Trophoblast cell (in vitro differentiated cells and primary cell): ENCODE measurements at regions not wholly inside any gene's neighbourhood (a gene's known extent, or its start where the extent isn't known, plus 50 kb on each side); places are given as distances from the start of the nearest gene placed in this dataset.
A peak's percentile ranks its signal among the peaks of the same experiment; 100 is the strongest.

Experiments used
- DNase-seq, 2 donors: peaks; one replicate each; pipeline ENCODE4 v3.0.0-alpha.2; 2016
- H2AFZ ChIP-seq: 2 replicates; pipeline ENCODE4 v1.6.1; 2013; ENCODE audit warnings: low read length, moderate library complexity, mild to moderate bottlenecking; ENCODE audit not compliant: insufficient read depth, poor library complexity
- H2AK5ac ChIP-seq: 2 replicates; pipeline ENCODE4 v1.6.1; 2013; ENCODE audit warnings: mild to moderate bottlenecking, low read length
- H2BK120ac ChIP-seq: 2 replicates; pipeline ENCODE4 v1.6.1; 2013; ENCODE audit warnings: low read length, mild to moderate bottlenecking, moderate library complexity; ENCODE audit not compliant: insufficient read depth, poor library complexity
- H2BK12ac ChIP-seq: 2 replicates; pipeline ENCODE4 v1.6.1; 2013; ENCODE audit warnings: mild to moderate bottlenecking, low read length, moderate library complexity
- H2BK5ac ChIP-seq: 2 replicates; pipeline ENCODE4 v1.6.1; 2013; ENCODE audit warnings: low read length, low read depth, moderate library complexity, mild to moderate bottlenecking; ENCODE audit not compliant: poor library complexity
- H3K14ac ChIP-seq: 2 replicates; pipeline ENCODE4 v1.6.1; 2013; ENCODE audit warnings: mild to moderate bottlenecking, low read length
- H3K18ac ChIP-seq: 2 replicates; pipeline ENCODE4 v1.6.1; 2013; ENCODE audit warnings: mild to moderate bottlenecking, low read length
- H3K23ac ChIP-seq: 2 replicates; pipeline ENCODE4 v1.6.1; 2013; ENCODE audit warnings: low read length
- H3K27ac ChIP-seq: 2 replicates; pipeline ENCODE4 v1.5.1; 2013; ENCODE audit warnings: low read depth, mild to moderate bottlenecking, inconsistent platforms, low read length, moderate library complexity
- H3K27me3 ChIP-seq: 2 replicates; pipeline ENCODE4 v1.6.1; 2013; ENCODE audit warnings: inconsistent platforms, mild to moderate bottlenecking, low read length, moderate library complexity; ENCODE audit not compliant: insufficient read depth
- H3K36me3 ChIP-seq, 2 experiments: 1 replicate in 1 of 2; 2 replicates in 1 of 2; pipeline ENCODE4 v1.6.1; 2013; ENCODE audit warnings: low read length in 2 of 2, mild to moderate bottlenecking in 2 of 2, moderate library complexity in 1 of 2; ENCODE audit not compliant: insufficient read depth in 2 of 2, control insufficient read depth in 1 of 2
- H3K4ac ChIP-seq: 2 replicates; pipeline ENCODE4 v1.6.1; 2013; ENCODE audit warnings: low read depth, mild to moderate bottlenecking, low read length, moderate library complexity
- H3K4me1 ChIP-seq, 2 experiments: 1 replicate in 1 of 2; 2 replicates in 1 of 2; pipeline ENCODE4 v1.6.1; 2013; ENCODE audit warnings: low read length in 2 of 2, mild to moderate bottlenecking in 2 of 2, moderate library complexity in 1 of 2; ENCODE audit not compliant: insufficient read depth in 2 of 2, control insufficient read depth in 1 of 2
- H3K4me2 ChIP-seq: 2 replicates; pipeline ENCODE4 v1.6.1; 2013; ENCODE audit warnings: inconsistent platforms, mild to moderate bottlenecking, low read length, moderate library complexity
- H3K4me3 ChIP-seq: 2 replicates; pipeline ENCODE4 v1.5.1; 2013; ENCODE audit warnings: mild to moderate bottlenecking, low read depth, low read length, inconsistent platforms
- H3K79me1 ChIP-seq: one replicate; pipeline ENCODE4 v1.6.1; 2013; ENCODE audit warnings: low read length
- H3K79me2 ChIP-seq: 2 replicates; pipeline ENCODE4 v1.6.1; 2013; ENCODE audit warnings: low read length, mild to moderate bottlenecking; ENCODE audit not compliant: control insufficient read depth, insufficient read depth, poor library complexity
- H3K9ac ChIP-seq: 2 replicates; pipeline ENCODE4 v1.6.1; 2013; ENCODE audit warnings: mild to moderate bottlenecking, low read length
- H3K9me3 ChIP-seq: 2 replicates; pipeline ENCODE4 v1.6.1; 2013; ENCODE audit warnings: low read depth, mild to moderate bottlenecking, control low read depth, inconsistent platforms, low read length; ENCODE audit not compliant: insufficient read depth
- H4K12ac ChIP-seq: 2 replicates; pipeline ENCODE4 v1.6.1; 2013; ENCODE audit warnings: low read depth, mild to moderate bottlenecking, low read length, moderate library complexity
- H4K8ac ChIP-seq: 2 replicates; pipeline ENCODE4 v1.6.1; 2013; ENCODE audit warnings: low read depth, mild to moderate bottlenecking, low read length, moderate library complexity
- H4K91ac ChIP-seq: one replicate; pipeline ENCODE4 v1.6.1; 2013; ENCODE audit warnings: low read depth, mild to moderate bottlenecking, low read length, moderate library complexity
- WGBS: extraction: QIAGEN DNeasy Blood & Tissue Kit; methylation state at CpG from one replicate; pipeline ENCODE4 v1.1.7; 2013; ENCODE audit warnings: missing lambda C conversion rate; ENCODE audit not compliant: insufficient read length, insufficient coverage; ENCODE audit errors: extremely low coverage; 5-methylcytosine and 5-hydroxymethylcytosine counted together

GRCh38 chr1:70498666-70499065 lies 87.6 kb downstream of the CTH start:
- Histone ChIP-seq H3K4ac (no peak overlapping the region), H3K27ac (no peak overlapping the region), H3K4me2 (no peak overlapping the region), H3K4me3 (no peak overlapping the region), H4K91ac (no peak overlapping the region), H3K9ac (no peak overlapping the region), H2AK5ac (no peak overlapping the region), H3K4me1 (no peaks in the 10 kb centered on the region), H4K12ac (no peak overlapping the region), H3K27me3 (no peaks in the 10 kb centered on the region), H3K14ac (no peak overlapping the region), H3K36me3 (no peaks in the 10 kb centered on the region), H3K9me3 (peaks cover 1% of the 10 kb centered on the region), H3K23ac (no peak overlapping the region), H2BK120ac (no peak overlapping the region), H2BK5ac (no peak overlapping the region), H4K8ac (no peak overlapping the region), H3K18ac (no peak overlapping the region), H3K79me2 (no peaks in the 10 kb centered on the region), H3K79me1 (no peaks in the 10 kb centered on the region), H2AFZ (no peak overlapping the region), H2BK12ac (no peak overlapping the region)
- DNase-seq: no peak
- WGBS: no CpG with 5 or more reads among the region's 2 CpGs

DNA sequence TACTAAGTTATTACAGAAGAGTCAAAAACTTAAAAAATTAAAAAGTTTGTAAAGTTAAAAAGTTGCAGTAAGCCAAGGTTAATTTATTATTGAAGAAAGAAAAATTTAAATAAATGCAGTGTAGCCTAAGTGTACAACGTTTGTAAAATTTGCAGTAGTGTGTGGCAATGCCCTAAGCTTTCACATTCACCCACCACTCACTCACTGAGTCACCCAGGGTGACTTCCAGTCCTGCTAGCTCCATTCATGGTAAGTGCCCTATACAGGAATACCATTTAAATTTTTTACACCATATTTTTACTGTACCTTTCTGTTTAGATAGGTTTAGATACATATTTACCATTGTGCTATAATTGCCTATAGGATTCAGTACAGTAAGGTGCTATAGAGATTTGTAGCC lies 88.6 kb downstream of the CTH start:
- no peak overlapping the region for H3K14ac ChIP-seq
- DNase-seq: no peak
- no peaks in the 10 kb centered on the region for H3K79me1 ChIP-seq
- no peak overlapping the region for H3K23ac ChIP-seq
- no peak overlapping the region for H3K18ac ChIP-seq
- H3K4ac ChIP-seq: no peak overlapping the region
- H2BK5ac ChIP-seq: no peak overlapping the region
- H3K27ac ChIP-seq: no peak overlapping the region
- no peak overlapping the region for H4K8ac ChIP-seq
- H3K9me3 ChIP-seq: peaks cover 1% of the 10 kb centered on the region
- no peak overlapping the region for H4K12ac ChIP-seq
- H3K27me3 ChIP-seq: no peaks in the 10 kb centered on the region
- H4K91ac ChIP-seq: no peak overlapping the region
- no peak overlapping the region for H3K9ac ChIP-seq
- H2AK5ac ChIP-seq: no peak overlapping the region
- no peak overlapping the region for H2AFZ ChIP-seq
- no peaks in the 10 kb centered on the region for H3K79me2 ChIP-seq
- no peak overlapping the region for H2BK120ac ChIP-seq
- H3K4me3 ChIP-seq: no peak overlapping the region
- H3K36me3 ChIP-seq: no peaks in the 10 kb centered on the region
- H2BK12ac ChIP-seq: no peak overlapping the region
- H3K4me1 ChIP-seq: peaks cover 0 to 2% of the 10 kb centered on the region in 2 experiments
- H3K4me2 ChIP-seq: no peak overlapping the region
- no CpG with 5 or more reads among the region's 1 CpG for WGBS

DNA sequence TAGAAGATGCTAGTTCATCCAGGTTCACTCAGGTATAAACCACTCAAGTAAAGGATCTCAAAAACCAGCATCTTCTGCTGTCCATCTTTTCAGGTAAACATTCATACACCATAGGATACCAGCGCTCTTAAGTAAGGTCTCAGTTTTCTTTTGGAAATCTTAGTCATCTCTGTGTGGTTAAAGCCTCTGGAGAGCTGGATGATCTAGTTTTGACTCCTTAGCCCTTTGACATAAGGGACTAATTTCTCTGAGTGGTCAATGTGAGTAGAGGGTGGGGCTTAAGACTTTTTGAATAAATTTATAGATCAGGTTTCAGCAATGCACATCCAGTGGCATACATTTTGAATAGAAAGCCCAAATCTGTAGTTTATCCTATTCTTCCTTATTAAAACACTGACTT lies 92.3 kb downstream of the CTH start:
- Histone ChIP-seq H3K4me3 (no peak overlapping the region), H4K12ac (no peak overlapping the region)

DNA sequence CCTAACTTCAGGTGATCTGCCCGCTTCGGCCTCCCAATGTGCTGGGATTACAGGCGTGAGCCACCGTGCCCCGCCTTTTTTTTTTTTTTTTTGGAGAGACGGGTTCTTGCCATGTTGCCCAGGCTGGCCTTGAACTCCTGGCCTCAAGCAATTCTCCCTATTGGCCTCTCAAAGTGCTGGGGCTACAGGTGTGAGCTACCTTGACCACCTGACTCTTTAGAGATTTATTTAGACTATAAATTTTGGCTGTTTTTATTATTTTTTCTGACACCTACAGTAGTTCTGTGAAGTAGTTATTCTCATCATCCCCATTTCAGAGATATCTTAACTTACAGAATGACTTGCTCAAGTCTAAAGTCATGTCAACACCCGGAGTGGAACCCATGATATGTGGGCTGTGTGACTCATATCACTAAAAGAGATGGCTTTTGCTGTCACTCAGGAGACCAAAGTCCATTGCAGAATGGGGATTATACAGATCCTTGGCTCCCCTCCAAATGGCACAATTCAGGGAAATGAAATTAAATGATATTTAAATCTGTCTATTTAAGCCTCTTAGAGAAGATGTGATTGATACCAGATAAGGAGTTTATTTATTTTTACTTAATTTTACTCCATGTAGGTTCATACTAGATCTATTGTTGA lies 93.2 kb downstream of the CTH start:
- no peaks in the 10 kb centered on the region for H3K27me3 ChIP-seq
- no peak overlapping the region for H4K8ac ChIP-seq
- H3K9me3 ChIP-seq: peaks cover 1% of the 10 kb centered on the region
- H4K12ac ChIP-seq: no peak overlapping the region
- no peak overlapping the region for H3K4me3 ChIP-seq
- no peaks in the 10 kb centered on the region for H3K79me2 ChIP-seq
- DNase-seq: peak; percentile 11 to 30
- no peak overlapping the region for H3K4ac ChIP-seq
- H3K27ac ChIP-seq: peak overlapping the region; percentile 81
- peak overlapping the region; percentile 96 for H2BK12ac ChIP-seq
- H3K23ac ChIP-seq: no peak overlapping the region
- WGBS: no CpG with 5 or more reads among the region's 7 CpGs
- H3K79me1 ChIP-seq: peaks cover 1% of the 10 kb centered on the region
- H3K9ac ChIP-seq: no peak overlapping the region
- H3K4me1 ChIP-seq: peaks cover 2 to 5% of the 10 kb centered on the region in 2 experiments
- no peak overlapping the region for H3K18ac ChIP-seq
- no peak overlapping the region for H3K4me2 ChIP-seq
- no peak overlapping the region for H3K14ac ChIP-seq
- H2AFZ ChIP-seq: no peak overlapping the region
- no peak overlapping the region for H2BK5ac ChIP-seq
- H3K36me3 ChIP-seq: no peaks in the 10 kb centered on the region
- no peak overlapping the region for H4K91ac ChIP-seq
- H2BK120ac ChIP-seq: no peak overlapping the region
- no peak overlapping the region for H2AK5ac ChIP-seq

More for the DNA sequence above, 92.3 kb downstream of the CTH start:
- H2AK5ac ChIP-seq: no peak overlapping the region
- no peak overlapping the region for H3K4me2 ChIP-seq
- no peak overlapping the region for H3K23ac ChIP-seq
- H4K91ac ChIP-seq: no peak overlapping the region
- peaks cover 2 to 5% of the 10 kb centered on the region in 2 experiments for H3K4me1 ChIP-seq
- no peak overlapping the region for H3K18ac ChIP-seq
- no peak overlapping the region for H2BK120ac ChIP-seq
- peaks cover 1% of the 10 kb centered on the region for H3K79me1 ChIP-seq
- H3K27me3 ChIP-seq: no peaks in the 10 kb centered on the region
- no peak overlapping the region for H3K14ac ChIP-seq
- H3K9me3 ChIP-seq: peaks cover 1% of the 10 kb centered on the region
- H2BK5ac ChIP-seq: no peak overlapping the region
- H3K9ac ChIP-seq: no peak overlapping the region
- DNase-seq: no peak
- H3K4ac ChIP-seq: no peak overlapping the region
- no peak overlapping the region for H2BK12ac ChIP-seq
- no peak overlapping the region for H2AFZ ChIP-seq
- no peaks in the 10 kb centered on the region for H3K79me2 ChIP-seq
- H3K27ac ChIP-seq: no peak overlapping the region
- H4K8ac ChIP-seq: no peak overlapping the region
- no CpG with 5 or more reads among the region's 1 CpG for WGBS
- no peaks in the 10 kb centered on the region for H3K36me3 ChIP-seq
